Neural progenitor cell (in vitro differentiated cells): ENCODE measurements at regions not wholly inside any gene's neighbourhood (a gene's known extent, or its start where the extent isn't known, plus 50 kb on each side); places are given as distances from the start of the nearest gene placed in this dataset.

ENCODE experiments used
- EZH2phosphoT487 ChIP-seq: fragments of 200-600 bp; sonication (generic); IDR thresholded peaks from 2 replicates; pipeline ENCODE4 v1.6.1; 2017; ENCODE audit warnings: antibody characterized with exemption
- TF ChIP-seq, protein P1 (sequence below): fragments of 200-600 bp; sonication (generic); IDR thresholded peaks from 2 replicates; pipeline ENCODE4 v1.5.1; 2017; ENCODE audit warnings: antibody characterized with exemption, mild to moderate bottlenecking

DNA sequence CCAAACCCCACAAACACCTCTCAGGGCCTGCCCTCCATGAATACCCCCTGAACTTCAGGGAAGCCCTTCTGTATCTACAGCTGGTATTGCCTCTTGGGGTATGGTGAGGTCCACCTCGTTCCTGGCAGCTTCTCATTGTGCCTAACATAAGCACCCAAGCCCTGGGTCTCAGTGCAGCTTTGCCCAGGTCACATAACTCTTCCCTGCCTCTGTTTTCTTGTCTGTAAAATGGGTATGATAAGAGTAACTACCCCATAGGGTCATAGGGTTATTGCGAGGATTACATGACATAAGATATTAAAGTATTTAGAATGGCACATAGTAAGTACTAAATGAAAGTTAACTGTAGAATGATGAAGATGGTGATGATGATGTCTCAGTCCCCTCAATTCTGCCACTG lies 190.0 kb upstream of the PWP1 start:
- TF ChIP-seq, protein P1, sequence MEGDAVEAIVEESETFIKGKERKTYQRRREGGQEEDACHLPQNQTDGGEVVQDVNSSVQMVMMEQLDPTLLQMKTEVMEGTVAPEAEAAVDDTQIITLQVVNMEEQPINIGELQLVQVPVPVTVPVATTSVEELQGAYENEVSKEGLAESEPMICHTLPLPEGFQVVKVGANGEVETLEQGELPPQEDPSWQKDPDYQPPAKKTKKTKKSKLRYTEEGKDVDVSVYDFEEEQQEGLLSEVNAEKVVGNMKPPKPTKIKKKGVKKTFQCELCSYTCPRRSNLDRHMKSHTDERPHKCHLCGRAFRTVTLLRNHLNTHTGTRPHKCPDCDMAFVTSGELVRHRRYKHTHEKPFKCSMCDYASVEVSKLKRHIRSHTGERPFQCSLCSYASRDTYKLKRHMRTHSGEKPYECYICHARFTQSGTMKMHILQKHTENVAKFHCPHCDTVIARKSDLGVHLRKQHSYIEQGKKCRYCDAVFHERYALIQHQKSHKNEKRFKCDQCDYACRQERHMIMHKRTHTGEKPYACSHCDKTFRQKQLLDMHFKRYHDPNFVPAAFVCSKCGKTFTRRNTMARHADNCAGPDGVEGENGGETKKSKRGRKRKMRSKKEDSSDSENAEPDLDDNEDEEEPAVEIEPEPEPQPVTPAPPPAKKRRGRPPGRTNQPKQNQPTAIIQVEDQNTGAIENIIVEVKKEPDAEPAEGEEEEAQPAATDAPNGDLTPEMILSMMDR, result no peak
- TF ChIP-seq EZH2phosphoT487, result no peak
